ENCODE measurements at regions not wholly inside any gene's neighbourhood (a gene's known extent, or its start where the extent isn't known, plus 50 kb on each side); places are given as distances from the start of the nearest gene placed in this dataset.
"Not testable (repeated sequence)": the region's sequence is repeated elsewhere in the genome, so short reads cannot be mapped to it uniquely, and the experiment has no call there.

DNA sequence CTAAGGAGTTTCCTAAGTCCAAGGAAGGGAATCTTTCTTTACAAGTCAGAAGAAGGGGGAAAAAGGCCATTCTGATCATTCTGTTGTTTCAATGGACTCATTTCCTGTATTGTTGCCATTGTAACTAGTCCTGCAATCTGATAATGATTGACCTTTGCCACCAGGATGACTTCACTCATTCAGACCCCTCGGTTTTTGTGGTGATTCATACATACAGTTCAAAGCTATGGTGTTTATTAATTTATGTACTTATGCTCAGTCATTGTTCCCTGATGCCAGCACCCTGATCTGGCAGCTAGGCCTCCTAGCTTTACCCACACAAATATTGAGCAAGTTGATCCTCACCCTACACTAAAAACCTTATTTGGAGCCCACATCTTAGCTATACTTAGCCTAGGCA lies 57.6 kb upstream of the ZNF519 start:
- no peak for DNase-seq (ENCODE audit: low read depth)

DNA sequence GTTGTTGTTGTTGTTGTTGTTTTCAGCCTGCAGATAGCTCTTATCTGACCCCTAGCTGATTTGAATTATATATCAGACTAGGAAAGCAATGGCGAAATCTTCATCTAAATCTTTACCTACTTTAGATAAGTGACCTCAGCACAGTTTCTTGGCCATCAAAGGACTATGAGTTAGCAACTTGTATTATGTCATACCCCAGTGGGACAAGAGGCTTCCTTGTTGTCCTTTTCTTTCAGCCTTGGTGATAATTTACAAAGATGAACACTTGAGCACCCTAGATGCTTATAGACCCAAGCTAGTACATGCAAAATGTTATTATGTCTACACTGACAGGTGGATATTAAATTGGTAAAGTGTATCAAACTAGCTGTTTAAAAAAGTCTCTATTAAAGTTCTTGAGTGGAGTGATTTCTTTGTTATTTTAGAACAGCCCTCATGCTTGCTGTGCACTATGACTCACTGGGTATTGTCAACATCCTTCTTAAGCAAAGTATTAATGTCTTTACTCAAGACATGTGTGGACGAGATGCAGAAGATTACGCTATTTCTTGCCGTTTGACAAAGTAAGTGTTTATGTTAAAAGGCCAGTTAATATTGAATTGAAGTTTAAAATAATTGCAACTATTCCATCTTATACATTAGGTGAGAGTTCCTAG lies 56.6 kb upstream of the ZNF519 start:
- not testable (repeated sequence) for DNase-seq (ENCODE audit: low read depth)
